T-helper 1 cell treated with Interleukin-12 subunit alpha and Interleukin-12 subunit beta and Interleukin-4 antibody, amounts not matched to agents 30 μg/mL and 1 μg/mL, for 36 hours (primary cell): ENCODE measurements at regions not wholly inside any gene's neighbourhood (a gene's known extent, or its start where the extent isn't known, plus 50 kb on each side); places are given as distances from the start of the nearest gene placed in this dataset.

Source experiments
- H3K27ac Mint-ChIP-seq: one replicate; pipeline ENCODE4 v1.8.0; 2021; ENCODE audit warnings: mild to moderate bottlenecking, mixed read lengths
- H3K27me3 Mint-ChIP-seq: one replicate; pipeline ENCODE4 v1.8.0; 2021; ENCODE audit warnings: low read depth, mixed read lengths
- H3K36me3 Mint-ChIP-seq: one replicate; pipeline ENCODE4 v1.8.0; 2021; ENCODE audit warnings: low read depth, mixed read lengths
- H3K4me1 Mint-ChIP-seq: one replicate; pipeline ENCODE4 v1.8.0; 2021; ENCODE audit warnings: low read depth, mixed read lengths
- H3K4me3 Mint-ChIP-seq: one replicate; pipeline ENCODE4 v1.8.0; 2021; ENCODE audit warnings: mild to moderate bottlenecking, moderate library complexity, mixed read lengths
- H3K9me3 Mint-ChIP-seq: one replicate; pipeline ENCODE4 v1.8.0; 2021; ENCODE audit warnings: mixed read lengths

- no peak overlapping the region for H3K27ac Mint-ChIP-seq
- H3K4me3 Mint-ChIP-seq: no peak overlapping the region
- no peaks in the 10 kb centered on the region for H3K4me1 Mint-ChIP-seq
- no peaks in the 10 kb centered on the region for H3K27me3 Mint-ChIP-seq
- no peaks in the 10 kb centered on the region for H3K36me3 Mint-ChIP-seq
- H3K9me3 Mint-ChIP-seq: peaks cover 3% of the 10 kb centered on the region
These were observed 498.7 kb downstream of the TLE1 start for GRCh38 chr9:81190659-81191058.

- Mint-ChIP-seq H3K36me3 (no peaks in the 10 kb centered on the region), H3K27ac (no peak overlapping the region), H3K9me3 (no peaks in the 10 kb centered on the region)
These were observed 505.6 kb downstream of the TLE1 start for GRCh38 chr9:81183761-81184160.

GRCh38 chr9:81182431-81182830 lies 506.9 kb downstream of the TLE1 start:
- Mint-ChIP-seq H3K27ac (no peak overlapping the region), H3K9me3 (no peaks in the 10 kb centered on the region), H3K36me3 (no peaks in the 10 kb centered on the region), H3K4me1 (no peaks in the 10 kb centered on the region), H3K27me3 (no peaks in the 10 kb centered on the region), H3K4me3 (no peak overlapping the region)

More at GRCh38 chr9:81183761-81184160, 505.6 kb downstream of the TLE1 start:
- H3K4me3 Mint-ChIP-seq: no peak overlapping the region
- no peaks in the 10 kb centered on the region for H3K4me1 Mint-ChIP-seq
- no peaks in the 10 kb centered on the region for H3K27me3 Mint-ChIP-seq

GRCh38 chr9:81174023-81174422 lies 515.3 kb downstream of the TLE1 start:
- no peak overlapping the region for H3K4me3 Mint-ChIP-seq
- no peaks in the 10 kb centered on the region for H3K27me3 Mint-ChIP-seq
- no peaks in the 10 kb centered on the region for H3K4me1 Mint-ChIP-seq
- no peak overlapping the region for H3K27ac Mint-ChIP-seq
- H3K36me3 Mint-ChIP-seq: no peaks in the 10 kb centered on the region
- no peaks in the 10 kb centered on the region for H3K9me3 Mint-ChIP-seq

GRCh38 chr9:81171689-81172088 lies 517.7 kb downstream of the TLE1 start:
- no peaks in the 10 kb centered on the region for H3K4me1 Mint-ChIP-seq
- peaks cover 3% of the 10 kb centered on the region for H3K9me3 Mint-ChIP-seq
- H3K4me3 Mint-ChIP-seq: no peak overlapping the region
- no peak overlapping the region for H3K27ac Mint-ChIP-seq
- no peaks in the 10 kb centered on the region for H3K27me3 Mint-ChIP-seq
- H3K36me3 Mint-ChIP-seq: no peaks in the 10 kb centered on the region

GRCh38 chr9:81162361-81162760 lies 527.0 kb downstream of the TLE1 start:
- H3K36me3 Mint-ChIP-seq: no peaks in the 10 kb centered on the region
- no peak overlapping the region for H3K27ac Mint-ChIP-seq
- no peaks in the 10 kb centered on the region for H3K4me1 Mint-ChIP-seq
- no peaks in the 10 kb centered on the region for H3K27me3 Mint-ChIP-seq
- H3K4me3 Mint-ChIP-seq: no peak overlapping the region
- peaks cover 25% of the 10 kb centered on the region for H3K9me3 Mint-ChIP-seq

- Mint-ChIP-seq H3K4me1 (no peaks in the 10 kb centered on the region), H3K27ac (no peak overlapping the region), H3K4me3 (no peak overlapping the region), H3K27me3 (no peaks in the 10 kb centered on the region), H3K36me3 (no peaks in the 10 kb centered on the region), H3K9me3 (peaks cover 5% of the 10 kb centered on the region)
These were observed 533.0 kb downstream of the TLE1 start for GRCh38 chr9:81156381-81156780.

GRCh38 chr9:81150016-81150625 lies 539.2 kb downstream of the TLE1 start:
- Mint-ChIP-seq H3K4me3 (no peak overlapping the region), H3K9me3 (peaks cover 4% of the 10 kb centered on the region), H3K27me3 (no peaks in the 10 kb centered on the region), H3K4me1 (no peaks in the 10 kb centered on the region), H3K36me3 (no peaks in the 10 kb centered on the region), H3K27ac (no peak overlapping the region)

GRCh38 chr9:81146684-81147337 lies 542.5 kb downstream of the TLE1 start:
- no peak overlapping the region for H3K4me3 Mint-ChIP-seq
- H3K27me3 Mint-ChIP-seq: no peaks in the 10 kb centered on the region
- peaks cover 4% of the 10 kb centered on the region for H3K9me3 Mint-ChIP-seq
- no peaks in the 10 kb centered on the region for H3K4me1 Mint-ChIP-seq
- H3K36me3 Mint-ChIP-seq: no peaks in the 10 kb centered on the region
- H3K27ac Mint-ChIP-seq: no peak overlapping the region

GRCh38 chr9:81146241-81146640 lies 543.1 kb downstream of the TLE1 start:
- Mint-ChIP-seq H3K9me3 (peaks cover 4% of the 10 kb centered on the region), H3K4me3 (no peak overlapping the region), H3K27ac (no peak overlapping the region), H3K36me3 (no peaks in the 10 kb centered on the region), H3K27me3 (no peaks in the 10 kb centered on the region), H3K4me1 (no peaks in the 10 kb centered on the region)

GRCh38 chr9:81145331-81145963 lies 543.9 kb downstream of the TLE1 start:
- peaks cover 5% of the 10 kb centered on the region for H3K9me3 Mint-ChIP-seq
- H3K27me3 Mint-ChIP-seq: no peaks in the 10 kb centered on the region
- H3K4me3 Mint-ChIP-seq: no peak overlapping the region
- H3K27ac Mint-ChIP-seq: no peak overlapping the region
- H3K4me1 Mint-ChIP-seq: no peaks in the 10 kb centered on the region
- H3K36me3 Mint-ChIP-seq: no peaks in the 10 kb centered on the region

GRCh38 chr9:81141961-81142360 lies 547.4 kb downstream of the TLE1 start:
- no peaks in the 10 kb centered on the region for H3K27me3 Mint-ChIP-seq
- peaks cover 6% of the 10 kb centered on the region for H3K9me3 Mint-ChIP-seq
- no peak overlapping the region for H3K27ac Mint-ChIP-seq
- no peak overlapping the region for H3K4me3 Mint-ChIP-seq
- no peaks in the 10 kb centered on the region for H3K4me1 Mint-ChIP-seq
- H3K36me3 Mint-ChIP-seq: no peaks in the 10 kb centered on the region

GRCh38 chr9:81137976-81138568 lies 551.3 kb downstream of the TLE1 start:
- H3K36me3 Mint-ChIP-seq: no peaks in the 10 kb centered on the region
- H3K27ac Mint-ChIP-seq: no peak overlapping the region
- no peaks in the 10 kb centered on the region for H3K4me1 Mint-ChIP-seq
- no peak overlapping the region for H3K4me3 Mint-ChIP-seq
- H3K27me3 Mint-ChIP-seq: no peaks in the 10 kb centered on the region
- peaks cover 3% of the 10 kb centered on the region for H3K9me3 Mint-ChIP-seq

GRCh38 chr9:81132796-81133195 lies 556.6 kb downstream of the TLE1 start:
- Mint-ChIP-seq H3K27me3 (no peaks in the 10 kb centered on the region), H3K27ac (no peak overlapping the region), H3K4me3 (no peak overlapping the region), H3K9me3 (no peaks in the 10 kb centered on the region), H3K36me3 (no peaks in the 10 kb centered on the region), H3K4me1 (no peaks in the 10 kb centered on the region)

- H3K9me3 Mint-ChIP-seq: no peaks in the 10 kb centered on the region
- H3K36me3 Mint-ChIP-seq: no peaks in the 10 kb centered on the region
- no peaks in the 10 kb centered on the region for H3K27me3 Mint-ChIP-seq
- no peaks in the 10 kb centered on the region for H3K4me1 Mint-ChIP-seq
- no peak overlapping the region for H3K27ac Mint-ChIP-seq
- H3K4me3 Mint-ChIP-seq: no peak overlapping the region
These were observed 557.0 kb downstream of the TLE1 start for GRCh38 chr9:81132318-81132717.
